Panc1 (cell line): ENCODE measurements at regions not wholly inside any gene's neighbourhood (a gene's known extent, or its start where the extent isn't known, plus 50 kb on each side); places are given as distances from the start of the nearest gene placed in this dataset.

Experiments used
- ATAC-seq: fragments of 200-7000 bp; cut with Tn5 transposase; 2 replicates; pipeline ENCODE4 v1.9.1; 2020; ENCODE audit warnings: mild to moderate bottlenecking, moderate library complexity
- BruUV-seq: library from RNA; stranded (reverse); fragments of 400-500 nt; replicated peaks from 2 replicates; lab custom pipeline; 2021; lab: Mats Ljungman, UMichigan
- CTCF ChIA-PET: fragments of 300-600 bp; sonication (Branson Sonifier 250); formaldehyde crosslinking; loops from one replicate; lab custom pipeline; 2022; ENCODE audit warnings: antibody characterized with exemption; lab: Charles Lee
- POLR2A ChIA-PET: fragments of 300-600 bp; sonication (Branson Sonifier 250); formaldehyde crosslinking; loops from one replicate; lab custom pipeline; 2022; ENCODE audit warnings: antibody characterized with exemption; lab: Charles Lee
- DNase-seq: peaks from one replicate; pipeline ENCODE4 v3.0.0-alpha.2; 2010; ENCODE audit warnings: low read depth, low spot score
- H3K27ac ChIP-seq: 2 replicates; pipeline ENCODE4 v1.5.1; 2011; ENCODE audit warnings: mild to moderate bottlenecking, low read length, inconsistent platforms
- H3K27me3 ChIP-seq: fragments of 200-500 bp; sonication (Bioruptor generic); 2 replicates; pipeline ENCODE4 v1.6.0; 2014; ENCODE audit warnings: low read length, inconsistent platforms; ENCODE audit not compliant: control insufficient read depth, insufficient read depth
- H3K36me3 ChIP-seq: fragments of 200-500 bp; sonication (Bioruptor generic); 2 replicates; pipeline ENCODE4 v1.5.1; 2014; ENCODE audit warnings: inconsistent platforms, mild to moderate bottlenecking, low read length, moderate library complexity; ENCODE audit not compliant: control insufficient read depth, insufficient read depth
- H3K4me1 ChIP-seq: 2 replicates; pipeline ENCODE4 v1.5.1; 2011; ENCODE audit warnings: inconsistent platforms, mild to moderate bottlenecking, low read length, moderate library complexity; ENCODE audit not compliant: control insufficient read depth, insufficient read depth
- H3K4me3 ChIP-seq, 2 experiments: 2 replicates each; pipeline ENCODE4 v1.5.1; 2011 to 2012; ENCODE audit warnings: low read depth in 2 of 2, low read length in 2 of 2, mild to moderate bottlenecking in 2 of 2, inconsistent platforms in 1 of 2, moderate library complexity in 1 of 2
- H3K9me3 ChIP-seq: fragments of 200-500 bp; sonication (Bioruptor generic); 2 replicates; pipeline ENCODE4 v1.5.1; 2014; ENCODE audit warnings: low read depth, mild to moderate bottlenecking, inconsistent platforms, low read length, moderate library complexity; ENCODE audit not compliant: control insufficient read depth, insufficient read depth
- POLR2AphosphoS5 ChIP-seq: IDR thresholded peaks from 2 replicates; pipeline ENCODE4 v1.6.1; 2012; ENCODE audit warnings: mild to moderate bottlenecking, low read depth, low read length, moderate library complexity
- SIN3A ChIP-seq: IDR thresholded peaks from 2 replicates; pipeline ENCODE4 v1.6.1; 2012; ENCODE audit warnings: low read depth, mild to moderate bottlenecking, low read length, moderate library complexity, borderline replicate concordance; ENCODE audit not compliant: insufficient read depth
- TCF7L2 ChIP-seq: IDR thresholded peaks from 2 replicates; pipeline ENCODE4 v1.6.1; 2011; ENCODE audit warnings: mild to moderate bottlenecking, low read depth, low read length, inconsistent platforms
- in situ Hi-C: cut with HindIII; loops from 2 replicates; pipeline ENCODE4 v1.10.0; 2016; ENCODE audit warnings: low sequenced_read_pairs, low pct_unique_long_range_greater_than_20kb
- intact Hi-C: fragments of 100-400 bp; cut with micrococcal nuclease; formaldehyde crosslinking; loops from one replicate; pipeline ENCODE4 v1.10.0; 2022; ENCODE audit not compliant: unreplicated experiment
- TF ChIP-seq, protein P1 (sequence below): fragments of 450-650 bp; IDR thresholded peaks from 2 replicates; pipeline ENCODE4 v1.5.1; 2017; ENCODE audit warnings: mild to moderate bottlenecking
- TF ChIP-seq, protein P2 (sequence below), 2 experiments: IDR thresholded peaks; 2 replicates each; pipeline ENCODE4 v1.6.1; 2011 to 2012; ENCODE audit warnings: low read depth in 2 of 2, control low read depth in 1 of 2, low read length in 1 of 2, mild to moderate bottlenecking in 1 of 2, moderate library complexity in 1 of 2; ENCODE audit not compliant: insufficient read depth in 1 of 2

- DNase-seq = no peak
- CTCF ChIA-PET = no interaction called here
- no TSS peak for BruUV-seq
- in situ Hi-C loops = no loop called here
- Histone ChIP-seq H3K27ac (no peak overlapping the region), H3K9me3 (no peaks in the 10 kb centered on the region), H3K36me3 (no peaks in the 10 kb centered on the region), H3K4me1 (no peaks in the 10 kb centered on the region), H3K27me3 (no peaks in the 10 kb centered on the region; the same call in 1 of the 2 replicates), H3K4me3 (no peak overlapping the region)
- TF ChIP-seq TCF7L2 (no peak), POLR2AphosphoS5 (no peak), SIN3A (no peak)
- TF ChIP-seq, protein P1, sequence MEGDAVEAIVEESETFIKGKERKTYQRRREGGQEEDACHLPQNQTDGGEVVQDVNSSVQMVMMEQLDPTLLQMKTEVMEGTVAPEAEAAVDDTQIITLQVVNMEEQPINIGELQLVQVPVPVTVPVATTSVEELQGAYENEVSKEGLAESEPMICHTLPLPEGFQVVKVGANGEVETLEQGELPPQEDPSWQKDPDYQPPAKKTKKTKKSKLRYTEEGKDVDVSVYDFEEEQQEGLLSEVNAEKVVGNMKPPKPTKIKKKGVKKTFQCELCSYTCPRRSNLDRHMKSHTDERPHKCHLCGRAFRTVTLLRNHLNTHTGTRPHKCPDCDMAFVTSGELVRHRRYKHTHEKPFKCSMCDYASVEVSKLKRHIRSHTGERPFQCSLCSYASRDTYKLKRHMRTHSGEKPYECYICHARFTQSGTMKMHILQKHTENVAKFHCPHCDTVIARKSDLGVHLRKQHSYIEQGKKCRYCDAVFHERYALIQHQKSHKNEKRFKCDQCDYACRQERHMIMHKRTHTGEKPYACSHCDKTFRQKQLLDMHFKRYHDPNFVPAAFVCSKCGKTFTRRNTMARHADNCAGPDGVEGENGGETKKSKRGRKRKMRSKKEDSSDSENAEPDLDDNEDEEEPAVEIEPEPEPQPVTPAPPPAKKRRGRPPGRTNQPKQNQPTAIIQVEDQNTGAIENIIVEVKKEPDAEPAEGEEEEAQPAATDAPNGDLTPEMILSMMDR = no peak
- TF ChIP-seq, protein P2, sequence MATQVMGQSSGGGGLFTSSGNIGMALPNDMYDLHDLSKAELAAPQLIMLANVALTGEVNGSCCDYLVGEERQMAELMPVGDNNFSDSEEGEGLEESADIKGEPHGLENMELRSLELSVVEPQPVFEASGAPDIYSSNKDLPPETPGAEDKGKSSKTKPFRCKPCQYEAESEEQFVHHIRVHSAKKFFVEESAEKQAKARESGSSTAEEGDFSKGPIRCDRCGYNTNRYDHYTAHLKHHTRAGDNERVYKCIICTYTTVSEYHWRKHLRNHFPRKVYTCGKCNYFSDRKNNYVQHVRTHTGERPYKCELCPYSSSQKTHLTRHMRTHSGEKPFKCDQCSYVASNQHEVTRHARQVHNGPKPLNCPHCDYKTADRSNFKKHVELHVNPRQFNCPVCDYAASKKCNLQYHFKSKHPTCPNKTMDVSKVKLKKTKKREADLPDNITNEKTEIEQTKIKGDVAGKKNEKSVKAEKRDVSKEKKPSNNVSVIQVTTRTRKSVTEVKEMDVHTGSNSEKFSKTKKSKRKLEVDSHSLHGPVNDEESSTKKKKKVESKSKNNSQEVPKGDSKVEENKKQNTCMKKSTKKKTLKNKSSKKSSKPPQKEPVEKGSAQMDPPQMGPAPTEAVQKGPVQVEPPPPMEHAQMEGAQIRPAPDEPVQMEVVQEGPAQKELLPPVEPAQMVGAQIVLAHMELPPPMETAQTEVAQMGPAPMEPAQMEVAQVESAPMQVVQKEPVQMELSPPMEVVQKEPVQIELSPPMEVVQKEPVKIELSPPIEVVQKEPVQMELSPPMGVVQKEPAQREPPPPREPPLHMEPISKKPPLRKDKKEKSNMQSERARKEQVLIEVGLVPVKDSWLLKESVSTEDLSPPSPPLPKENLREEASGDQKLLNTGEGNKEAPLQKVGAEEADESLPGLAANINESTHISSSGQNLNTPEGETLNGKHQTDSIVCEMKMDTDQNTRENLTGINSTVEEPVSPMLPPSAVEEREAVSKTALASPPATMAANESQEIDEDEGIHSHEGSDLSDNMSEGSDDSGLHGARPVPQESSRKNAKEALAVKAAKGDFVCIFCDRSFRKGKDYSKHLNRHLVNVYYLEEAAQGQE (IDR thresholded peaks at IDR 0.05; ENCODE audit: insufficient read depth in 1 of 2, low read depth in 2 of 2, low read length in 1 of 2) = no peak
- POLR2A ChIA-PET = no interaction called here
- intact Hi-C loops = no loop called here
- no peak for ATAC-seq
These were observed 187.4 kb upstream of the NTF3 start for GRCh38 chr12:5244513-5244972.

DNA sequence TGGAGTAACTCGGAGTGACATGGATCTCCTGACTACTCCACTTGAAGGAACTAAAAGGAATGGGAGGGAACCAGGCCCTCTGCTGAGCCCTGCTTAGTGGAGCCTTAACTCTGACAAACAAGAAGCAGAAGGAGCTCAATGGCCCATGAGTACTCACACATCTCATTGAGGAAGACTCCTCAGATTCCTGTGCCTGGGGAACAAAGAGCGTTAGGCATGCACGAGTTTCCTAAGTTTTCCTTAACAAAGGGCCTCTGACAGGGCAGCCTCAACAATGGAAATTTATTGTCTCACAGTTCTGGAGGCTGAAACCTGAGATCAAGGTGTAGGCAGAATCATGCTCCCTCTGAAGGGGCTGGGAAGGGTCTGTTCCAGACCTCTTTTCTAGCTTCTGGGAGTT, 185.7 kb upstream of the NTF3 start:
- ATAC-seq (no peak), DNase-seq (no peak)
- ChIA-PET POLR2A (interaction anchor here (0.5 kb wide), 1 partner anchor 9 kb away, joined by 4 read pairs; no protein-coding TSS in a partner anchor), CTCF (no interaction called here)
- BruUV-seq = no TSS peak
- intact Hi-C loops = no loop called here
- Histone ChIP-seq H3K36me3 (no peaks in the 10 kb centered on the region), H3K27ac (no peak overlapping the region), H3K4me3 (no peak overlapping the region), H3K4me1 (no peaks in the 10 kb centered on the region), H3K9me3 (no peaks in the 10 kb centered on the region), H3K27me3 (no peaks in the 10 kb centered on the region; the same call in 1 of the 2 replicates)
- in situ Hi-C loops = no loop called here
- TF ChIP-seq, protein P2 (IDR thresholded peaks at IDR 0.05; ENCODE audit: insufficient read depth in 1 of 2, low read depth in 2 of 2, low read length in 1 of 2) = no peak
